GM12891 (cell line): ENCODE measurements at regions not wholly inside any gene's neighbourhood (a gene's known extent, or its start where the extent isn't known, plus 50 kb on each side); places are given as distances from the start of the nearest gene placed in this dataset.

Experiments
- PAX5 ChIP-seq: IDR thresholded peaks from 2 replicates; pipeline ENCODE4 v1.6.1; 2011; ENCODE audit warnings: low read length, moderate library complexity, mild to moderate bottlenecking; ENCODE audit not compliant: insufficient read depth, severe bottlenecking
- POLR2A ChIP-seq: IDR thresholded peaks from 2 replicates; pipeline ENCODE4 v1.6.1; 2011; ENCODE audit warnings: low read depth, low read length, control low read depth
- POLR2AphosphoS5 ChIP-seq: IDR thresholded peaks from 2 replicates; pipeline ENCODE4 v1.6.1; 2011; ENCODE audit warnings: low read depth, low read length, control low read depth
- SPI1 ChIP-seq: IDR thresholded peaks from 2 replicates; pipeline ENCODE4 v1.6.1; 2011; ENCODE audit warnings: low read depth, low read length, control low read depth
- TAF1 ChIP-seq: IDR thresholded peaks from 2 replicates; pipeline ENCODE4 v1.6.1; 2011; ENCODE audit warnings: low read depth, low read length, control low read depth

DNA sequence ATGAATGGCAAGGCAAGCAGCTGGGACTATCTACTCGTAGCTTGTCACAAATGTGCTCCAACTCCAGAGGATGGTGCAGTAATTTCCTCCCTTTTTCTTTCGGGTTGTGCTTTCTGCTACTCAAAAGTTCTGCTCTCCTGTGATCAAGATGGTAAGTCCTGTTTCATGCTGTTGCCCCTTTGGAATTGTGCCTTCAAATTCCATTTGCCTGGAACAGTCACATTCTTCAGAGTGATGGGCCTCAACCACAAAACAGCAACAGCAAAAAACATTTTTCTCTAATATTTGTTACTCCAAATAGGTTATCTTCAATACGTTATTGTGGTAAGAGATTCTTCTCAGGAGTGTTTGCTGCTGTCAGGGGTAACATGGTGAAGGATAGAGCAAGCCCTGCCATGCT lies 209.3 kb downstream of the PALM2AKAP2 start:
- TF ChIP-seq TAF1, result no peak
- no peak for TF ChIP-seq POLR2A
- no peak for TF ChIP-seq SPI1
- TF ChIP-seq POLR2AphosphoS5, result no peak
- no peak for TF ChIP-seq PAX5
